Erythroblast (primary cell): ENCODE measurements at regions not wholly inside any gene's neighbourhood (a gene's known extent, or its start where the extent isn't known, plus 50 kb on each side); places are given as distances from the start of the nearest gene placed in this dataset.

Experiments
- GATA1 ChIP-seq: IDR thresholded peaks from 2 replicates; pipeline ENCODE4 v1.6.1; 2011; ENCODE audit warnings: low read depth, mild to moderate bottlenecking, control low read depth, low read length, moderate library complexity
- POLR2A ChIP-seq: IDR thresholded peaks from 2 replicates; pipeline ENCODE4 v1.6.1; 2011; ENCODE audit warnings: mild to moderate bottlenecking, low read length

DNA sequence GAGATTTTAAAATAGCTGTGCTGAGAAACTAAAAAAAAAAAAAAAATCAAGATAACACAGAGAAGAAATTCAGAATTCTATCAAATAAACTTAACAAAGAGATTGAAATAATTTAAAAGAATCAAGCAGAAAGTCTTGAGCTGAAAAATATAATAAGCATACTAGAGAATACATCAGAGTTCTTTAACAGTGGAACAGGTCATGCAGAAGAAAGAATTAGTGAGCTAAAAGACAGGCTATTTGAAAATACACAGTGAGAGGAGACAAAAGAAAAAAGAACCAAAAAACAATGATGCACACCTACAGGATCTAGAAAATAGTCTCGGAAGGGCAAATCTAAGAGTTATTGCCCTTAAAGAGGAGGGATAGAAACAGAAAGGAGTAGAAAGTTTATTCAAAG lies 548.1 kb downstream of the ADCYAP1 start:
- no peak for TF ChIP-seq POLR2A
- TF ChIP-seq GATA1: no peak
